H9 (cell line): ENCODE measurements at regions not wholly inside any gene's neighbourhood (a gene's known extent, or its start where the extent isn't known, plus 50 kb on each side); places are given as distances from the start of the nearest gene placed in this dataset.

Source experiments
- DNase-seq: peaks from one replicate; pipeline ENCODE4 v3.0.0-alpha.2; 2017
- H2AFZ ChIP-seq: one replicate; pipeline ENCODE4 v1.6.1; 2013; ENCODE audit warnings: mild to moderate bottlenecking, low read length, control low read depth, moderate library complexity
- H2AK5ac ChIP-seq: 2 replicates; pipeline ENCODE4 v1.6.1; 2013; ENCODE audit warnings: low read length, control low read depth, mixed read lengths; ENCODE audit not compliant: insufficient read length
- H2BK120ac ChIP-seq: one replicate; pipeline ENCODE4 v1.6.1; 2013; ENCODE audit warnings: low read depth, mild to moderate bottlenecking, low read length, control low read depth, inconsistent platforms; ENCODE audit not compliant: poor library complexity, severe bottlenecking
- H2BK12ac ChIP-seq: 2 replicates; pipeline ENCODE4 v1.6.1; 2013; ENCODE audit warnings: low read length, control low read depth, mixed read lengths, low read depth; ENCODE audit not compliant: insufficient read length
- H2BK15ac ChIP-seq: 2 replicates; pipeline ENCODE4 v1.6.1; 2013; ENCODE audit warnings: low read depth, low read length, control low read depth
- H2BK20ac ChIP-seq: one replicate; pipeline ENCODE4 v1.6.1; 2013; ENCODE audit warnings: low read depth, mild to moderate bottlenecking, low read length, control low read depth, inconsistent platforms; ENCODE audit not compliant: poor library complexity, severe bottlenecking
- H2BK5ac ChIP-seq: 2 replicates; pipeline ENCODE4 v1.6.1; 2013; ENCODE audit warnings: low read length, control low read depth, mixed read lengths; ENCODE audit not compliant: insufficient read length
- H3K14ac ChIP-seq: 2 replicates; pipeline ENCODE4 v1.6.1; 2013; ENCODE audit warnings: low read length, control low read depth; ENCODE audit not compliant: insufficient read depth
- H3K18ac ChIP-seq: 2 replicates; pipeline ENCODE4 v1.6.1; 2013; ENCODE audit warnings: low read depth, mild to moderate bottlenecking, mixed read lengths, low read length, control low read depth; ENCODE audit not compliant: insufficient read length
- H3K23ac ChIP-seq: 2 replicates; pipeline ENCODE4 v1.6.1; 2013; ENCODE audit warnings: low read length, control low read depth, mixed read lengths, low read depth; ENCODE audit not compliant: insufficient read length
- H3K23me2 ChIP-seq: 2 replicates; pipeline ENCODE4 v1.6.1; 2013; ENCODE audit warnings: low read depth, mild to moderate bottlenecking, mixed read lengths, low read length, control low read depth; ENCODE audit not compliant: insufficient read length, poor library complexity, severe bottlenecking
- H3K27ac ChIP-seq: 2 replicates; pipeline ENCODE4 v1.5.1; 2013; ENCODE audit warnings: low read length, control low read depth, mixed read lengths, low read depth; ENCODE audit not compliant: insufficient read length
- H3K27me3 ChIP-seq: 2 replicates; pipeline ENCODE4 v1.6.1; 2013; ENCODE audit warnings: low read length, control low read depth, inconsistent platforms; ENCODE audit not compliant: insufficient read depth
- H3K4ac ChIP-seq: 2 replicates; pipeline ENCODE4 v1.6.1; 2013; ENCODE audit warnings: low read depth, mild to moderate bottlenecking, control low read depth, inconsistent platforms, low read length, moderate library complexity
- H3K4me1 ChIP-seq: 2 replicates; pipeline ENCODE4 v1.6.1; 2013; ENCODE audit warnings: low read length, control low read depth, inconsistent platforms; ENCODE audit not compliant: insufficient read depth
- H3K4me2 ChIP-seq: 2 replicates; pipeline ENCODE4 v1.6.1; 2013; ENCODE audit warnings: low read length, control low read depth, mixed read lengths; ENCODE audit not compliant: insufficient read length, insufficient read depth
- H3K56ac ChIP-seq: 2 replicates; pipeline ENCODE4 v1.6.1; 2013; ENCODE audit warnings: low read depth, mild to moderate bottlenecking, mixed read lengths, low read length, control low read depth; ENCODE audit not compliant: insufficient read length
- H3K79me1 ChIP-seq: 2 replicates; pipeline ENCODE4 v1.6.1; 2013; ENCODE audit warnings: low read depth, mild to moderate bottlenecking, moderate library complexity, low read length, control low read depth, inconsistent platforms; ENCODE audit not compliant: insufficient read depth, poor library complexity, severe bottlenecking
- H3K79me2 ChIP-seq: 2 replicates; pipeline ENCODE4 v1.6.1; 2013; ENCODE audit warnings: low read length, control low read depth, inconsistent platforms; ENCODE audit not compliant: insufficient read depth
- H3K9ac ChIP-seq: 2 replicates; pipeline ENCODE4 v1.6.1; 2013; ENCODE audit warnings: low read length, control low read depth, mixed read lengths; ENCODE audit not compliant: insufficient read length; ENCODE audit errors: extremely low read depth
- H3K9me3 ChIP-seq: one replicate; pipeline ENCODE4 v1.6.1; 2013; ENCODE audit warnings: low read depth, low read length, inconsistent platforms; ENCODE audit not compliant: control insufficient read depth
- H3T11ph ChIP-seq: one replicate; pipeline ENCODE4 v1.6.1; 2013; ENCODE audit warnings: mild to moderate bottlenecking, low read length, control low read depth, inconsistent platforms
- H4K20me1 ChIP-seq: one replicate; pipeline ENCODE4 v1.6.1; 2013; ENCODE audit not compliant: control insufficient read depth, insufficient read length, insufficient read depth
- H4K5ac ChIP-seq: 2 replicates; pipeline ENCODE4 v1.6.1; 2013; ENCODE audit warnings: low read depth, mild to moderate bottlenecking, mixed read lengths, low read length, control low read depth; ENCODE audit not compliant: insufficient read length
- H4K8ac ChIP-seq: replicated peaks from 2 replicates; pipeline ENCODE4 v1.6.1; 2013; ENCODE audit warnings: low read length, control low read depth, mixed read lengths, low read depth; ENCODE audit not compliant: insufficient read length
- H4K91ac ChIP-seq: 2 replicates; pipeline ENCODE4 v1.6.1; 2013; ENCODE audit warnings: low read depth, mild to moderate bottlenecking, moderate library complexity, mixed read lengths, low read length, control low read depth; ENCODE audit not compliant: insufficient read length
- H3K27ac Mint-ChIP-seq, 3 experiments: 2 replicates in 2 of 3; 3 replicates in 1 of 3; pipeline ENCODE4 v1.8.0; 2020 to 2021; ENCODE audit warnings: mixed read lengths in 3 of 3, mild to moderate bottlenecking in 1 of 3, moderate library complexity in 1 of 3
- H3K27me3 Mint-ChIP-seq: 2 replicates; pipeline ENCODE4 v1.8.0; 2021; ENCODE audit warnings: low read depth, mild to moderate bottlenecking, moderate library complexity, mixed read lengths
- H3K36me3 Mint-ChIP-seq, 3 experiments: 2 replicates in 2 of 3; 3 replicates in 1 of 3; pipeline ENCODE4 v1.8.0; 2020 to 2021; ENCODE audit warnings: low read depth in 3 of 3, mixed read lengths in 3 of 3; ENCODE audit not compliant: insufficient read depth in 1 of 3
- H3K4me1 Mint-ChIP-seq, 2 experiments: 2 replicates each; pipeline ENCODE4 v1.8.0; 2020; ENCODE audit warnings: mixed read lengths in 2 of 2
- H3K4me3 Mint-ChIP-seq, 2 experiments: 2 replicates in 1 of 2; 3 replicates in 1 of 2; pipeline ENCODE4 v1.8.0; 2020 to 2021; ENCODE audit warnings: mild to moderate bottlenecking in 2 of 2, mixed read lengths in 2 of 2, moderate library complexity in 1 of 2
- H3K9me3 Mint-ChIP-seq, 2 experiments: 2 replicates in 1 of 2; 3 replicates in 1 of 2; pipeline ENCODE4 v1.8.0; 2020; ENCODE audit warnings: mild to moderate bottlenecking in 2 of 2, mixed read lengths in 2 of 2, moderate library complexity in 1 of 2
- CTCF ChIP-seq: fragments of 200-600 bp; sonication (generic); conservative IDR thresholded peaks from 3 replicates; pipeline ENCODE4 v1.8.0; 2021; ENCODE audit warnings: antibody characterized with exemption, mild to moderate bottlenecking
- WGBS: extraction: QIAGEN DNeasy Blood & Tissue Kit; methylation state at CpG from one replicate; pipeline ENCODE4 v1.1.7; 2013; ENCODE audit warnings: missing lambda C conversion rate, low lambda C conversion rate, mixed read lengths; ENCODE audit not compliant: insufficient read length; ENCODE audit errors: extremely low coverage; 5-methylcytosine and 5-hydroxymethylcytosine counted together

GRCh38 chr1:22325531-22326371 is 125.9 kb upstream of the ZBTB40 start:
- no peak overlapping the region for H4K91ac ChIP-seq
- H3K36me3 Mint-ChIP-seq, result no peaks in the 10 kb centered on the region
- H3K4me1 ChIP-seq, result peaks cover 7% of the 10 kb centered on the region
- H4K20me1 ChIP-seq, result no peaks in the 10 kb centered on the region
- no peak overlapping the region for H2BK5ac ChIP-seq
- no peak overlapping the region for H3K23ac ChIP-seq
- no peak overlapping the region for H2AFZ ChIP-seq
- H3K4ac ChIP-seq, result no peak overlapping the region
- H3K4me2 ChIP-seq, result no peak overlapping the region
- H3K27me3 Mint-ChIP-seq, result peaks cover 1% of the 10 kb centered on the region; the same call in 1 of the 2 replicates
- H2AK5ac ChIP-seq, result no peak overlapping the region
- H3K18ac ChIP-seq, result no peak overlapping the region
- no peaks in the 10 kb centered on the region for H3K79me1 ChIP-seq
- peaks cover 21 to 26% of the 10 kb centered on the region in 2 experiments for H3K4me1 Mint-ChIP-seq
- H3K14ac ChIP-seq, result no peak overlapping the region; the same call in 1 of the 2 replicates
- no peak overlapping the region for H3K9ac ChIP-seq
- H4K8ac ChIP-seq, result no peak overlapping the region
- H4K5ac ChIP-seq, result no peak overlapping the region
- no peak overlapping the region for H3K4me3 Mint-ChIP-seq
- no peak overlapping the region for H3K27ac ChIP-seq
- H3K9me3 ChIP-seq, result no peaks in the 10 kb centered on the region
- DNase-seq, result peak; percentile 17
- no peak overlapping the region for H3K27ac Mint-ChIP-seq
- H3K9me3 Mint-ChIP-seq, result no peaks in the 10 kb centered on the region
- H3K79me2 ChIP-seq, result no peaks in the 10 kb centered on the region
- TF ChIP-seq CTCF, result no peak
- H3K56ac ChIP-seq, result no peak overlapping the region
- H2BK12ac ChIP-seq, result no peak overlapping the region
- H2BK20ac ChIP-seq, result no peak overlapping the region
- H2BK120ac ChIP-seq, result no peak overlapping the region
- H3K27me3 ChIP-seq, result no peaks in the 10 kb centered on the region
- H2BK15ac ChIP-seq, result no peak overlapping the region
- no peak overlapping the region for H3T11ph ChIP-seq
- no CpG with 5 or more reads among the region's 10 CpGs for WGBS
- no peaks in the 10 kb centered on the region for H3K23me2 ChIP-seq
